Nephron (organoid): ENCODE measurements at regions not wholly inside any gene's neighbourhood (a gene's known extent, or its start where the extent isn't known, plus 50 kb on each side); places are given as distances from the start of the nearest gene placed in this dataset.
"Not testable (repeated sequence)": the region's sequence is repeated elsewhere in the genome, so short reads cannot be mapped to it uniquely, and the experiment has no call there.

Source experiments
- H3K27ac Mint-ChIP-seq, 3 experiments: 2 replicates each; pipeline ENCODE4 v1.8.0; 2020; ENCODE audit warnings: mixed read lengths in 3 of 3, mild to moderate bottlenecking in 2 of 3, moderate library complexity in 1 of 3
- H3K27me3 Mint-ChIP-seq: 2 replicates; pipeline ENCODE4 v1.8.0; 2021; ENCODE audit warnings: low read depth, mild to moderate bottlenecking, moderate library complexity, mixed read lengths
- H3K36me3 Mint-ChIP-seq: 2 replicates; pipeline ENCODE4 v1.8.0; 2020; ENCODE audit warnings: low read depth, mixed read lengths
- H3K4me1 Mint-ChIP-seq: 2 replicates; pipeline ENCODE4 v1.8.0; 2020; ENCODE audit warnings: mixed read lengths
- H3K4me3 Mint-ChIP-seq, 3 experiments: 2 replicates each; pipeline ENCODE4 v1.8.0; 2020; ENCODE audit warnings: mild to moderate bottlenecking in 3 of 3, mixed read lengths in 3 of 3, moderate library complexity in 2 of 3
- H3K9me3 Mint-ChIP-seq: 2 replicates; pipeline ENCODE4 v1.8.0; 2020; ENCODE audit warnings: mixed read lengths
- CTCF ChIP-seq, 3 experiments: fragments of 200-600 bp; sonication (generic); IDR thresholded peaks; one replicate each; pipeline ENCODE4 v1.5.0; 2021; ENCODE audit warnings: antibody characterized with exemption in 3 of 3; ENCODE audit not compliant: unreplicated experiment in 3 of 3

- Mint-ChIP-seq H3K27ac (peak overlapping the region in 2 of 3 experiments; percentile 50 to 84), H3K9me3 (peaks cover 16% of the 10 kb centered on the region), H3K4me1 (peaks cover 13% of the 10 kb centered on the region), H3K36me3 (peaks cover 8% of the 10 kb centered on the region), H3K27me3 (no peaks in the 10 kb centered on the region), H3K4me3 (no peak overlapping the region)
- TF ChIP-seq CTCF (IDR thresholded peaks at IDR 0.05; ENCODE audit: unreplicated experiment in 3 of 3), result no peak
Measured at GRCh38 chr4:117135634-117136354, 50.4 kb upstream of the TRAM1L1 start.

GRCh38 chr4:117137145-117137544, 51.8 kb upstream of the TRAM1L1 start:
- Mint-ChIP-seq H3K36me3 (peaks cover 8% of the 10 kb centered on the region), H3K27ac (no peak overlapping the region), H3K4me1 (peaks cover 13% of the 10 kb centered on the region), H3K27me3 (no peaks in the 10 kb centered on the region), H3K9me3 (peaks cover 16% of the 10 kb centered on the region), H3K4me3 (no peak overlapping the region)
- no peak for TF ChIP-seq CTCF (IDR thresholded peaks at IDR 0.05; ENCODE audit: unreplicated experiment in 3 of 3)

GRCh38 chr4:117138732-117139131, 53.4 kb upstream of the TRAM1L1 start:
- H3K4me1 Mint-ChIP-seq, H3K27me3 Mint-ChIP-seq, H3K27ac Mint-ChIP-seq, H3K4me3 Mint-ChIP-seq, H3K36me3 Mint-ChIP-seq: not testable (repeated sequence)
- peaks cover 16% of the 10 kb centered on the region for H3K9me3 Mint-ChIP-seq

- no peak overlapping the region for H3K4me3 Mint-ChIP-seq
- no peak for TF ChIP-seq CTCF (IDR thresholded peaks at IDR 0.05; ENCODE audit: unreplicated experiment in 3 of 3)
Measured at GRCh38 chr4:117154251-117154650, 68.9 kb upstream of the TRAM1L1 start.

GRCh38 chr4:117156806-117157205, 71.4 kb upstream of the TRAM1L1 start:
- peaks cover 1% of the 10 kb centered on the region for H3K9me3 Mint-ChIP-seq

More at GRCh38 chr4:117154251-117154650, 68.9 kb upstream of the TRAM1L1 start:
- H3K27ac Mint-ChIP-seq, result no peak overlapping the region
- H3K36me3 Mint-ChIP-seq, result no peaks in the 10 kb centered on the region
- H3K27me3 Mint-ChIP-seq, result no peaks in the 10 kb centered on the region
- no peaks in the 10 kb centered on the region for H3K4me1 Mint-ChIP-seq
- H3K9me3 Mint-ChIP-seq, result peaks cover 9% of the 10 kb centered on the region

GRCh38 chr4:117157360-117157759, 72.0 kb upstream of the TRAM1L1 start:
- Mint-ChIP-seq H3K36me3 (no peaks in the 10 kb centered on the region), H3K27ac (no peak overlapping the region), H3K4me1 (no peaks in the 10 kb centered on the region), H3K4me3 (no peak overlapping the region), H3K27me3 (no peaks in the 10 kb centered on the region), H3K9me3 (no peaks in the 10 kb centered on the region)
- TF ChIP-seq CTCF (IDR thresholded peaks at IDR 0.05; ENCODE audit: unreplicated experiment in 3 of 3), result no peak

More at GRCh38 chr4:117156806-117157205, 71.4 kb upstream of the TRAM1L1 start:
- no peak for TF ChIP-seq CTCF (IDR thresholded peaks at IDR 0.05; ENCODE audit: unreplicated experiment in 3 of 3)
- H3K4me1 Mint-ChIP-seq, result no peaks in the 10 kb centered on the region
- H3K27me3 Mint-ChIP-seq, result no peaks in the 10 kb centered on the region
- H3K4me3 Mint-ChIP-seq, result no peak overlapping the region
- H3K36me3 Mint-ChIP-seq, result no peaks in the 10 kb centered on the region
- no peak overlapping the region for H3K27ac Mint-ChIP-seq
